ENCODE measurements at regions not wholly inside any gene's neighbourhood (a gene's known extent, or its start where the extent isn't known, plus 50 kb on each side); places are given as distances from the start of the nearest gene placed in this dataset.

GRCh38 chr7:17685141-17685540, 255.2 kb downstream of the SNX13 start (continued):
- TF ChIP-seq, protein P1, sequence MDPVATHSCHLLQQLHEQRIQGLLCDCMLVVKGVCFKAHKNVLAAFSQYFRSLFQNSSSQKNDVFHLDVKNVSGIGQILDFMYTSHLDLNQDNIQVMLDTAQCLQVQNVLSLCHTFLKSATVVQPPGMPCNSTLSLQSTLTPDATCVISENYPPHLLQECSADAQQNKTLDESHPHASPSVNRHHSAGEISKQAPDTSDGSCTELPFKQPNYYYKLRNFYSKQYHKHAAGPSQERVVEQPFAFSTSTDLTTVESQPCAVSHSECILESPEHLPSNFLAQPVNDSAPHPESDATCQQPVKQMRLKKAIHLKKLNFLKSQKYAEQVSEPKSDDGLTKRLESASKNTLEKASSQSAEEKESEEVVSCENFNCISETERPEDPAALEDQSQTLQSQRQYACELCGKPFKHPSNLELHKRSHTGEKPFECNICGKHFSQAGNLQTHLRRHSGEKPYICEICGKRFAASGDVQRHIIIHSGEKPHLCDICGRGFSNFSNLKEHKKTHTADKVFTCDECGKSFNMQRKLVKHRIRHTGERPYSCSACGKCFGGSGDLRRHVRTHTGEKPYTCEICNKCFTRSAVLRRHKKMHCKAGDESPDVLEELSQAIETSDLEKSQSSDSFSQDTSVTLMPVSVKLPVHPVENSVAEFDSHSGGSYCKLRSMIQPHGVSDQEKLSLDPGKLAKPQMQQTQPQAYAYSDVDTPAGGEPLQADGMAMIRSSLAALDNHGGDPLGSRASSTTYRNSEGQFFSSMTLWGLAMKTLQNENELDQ (CRISPR knock-in tag; IDR thresholded peaks at IDR 0.05; ENCODE audit: borderline replicate concordance) = no peak
- TF ChIP-seq, protein P2, sequence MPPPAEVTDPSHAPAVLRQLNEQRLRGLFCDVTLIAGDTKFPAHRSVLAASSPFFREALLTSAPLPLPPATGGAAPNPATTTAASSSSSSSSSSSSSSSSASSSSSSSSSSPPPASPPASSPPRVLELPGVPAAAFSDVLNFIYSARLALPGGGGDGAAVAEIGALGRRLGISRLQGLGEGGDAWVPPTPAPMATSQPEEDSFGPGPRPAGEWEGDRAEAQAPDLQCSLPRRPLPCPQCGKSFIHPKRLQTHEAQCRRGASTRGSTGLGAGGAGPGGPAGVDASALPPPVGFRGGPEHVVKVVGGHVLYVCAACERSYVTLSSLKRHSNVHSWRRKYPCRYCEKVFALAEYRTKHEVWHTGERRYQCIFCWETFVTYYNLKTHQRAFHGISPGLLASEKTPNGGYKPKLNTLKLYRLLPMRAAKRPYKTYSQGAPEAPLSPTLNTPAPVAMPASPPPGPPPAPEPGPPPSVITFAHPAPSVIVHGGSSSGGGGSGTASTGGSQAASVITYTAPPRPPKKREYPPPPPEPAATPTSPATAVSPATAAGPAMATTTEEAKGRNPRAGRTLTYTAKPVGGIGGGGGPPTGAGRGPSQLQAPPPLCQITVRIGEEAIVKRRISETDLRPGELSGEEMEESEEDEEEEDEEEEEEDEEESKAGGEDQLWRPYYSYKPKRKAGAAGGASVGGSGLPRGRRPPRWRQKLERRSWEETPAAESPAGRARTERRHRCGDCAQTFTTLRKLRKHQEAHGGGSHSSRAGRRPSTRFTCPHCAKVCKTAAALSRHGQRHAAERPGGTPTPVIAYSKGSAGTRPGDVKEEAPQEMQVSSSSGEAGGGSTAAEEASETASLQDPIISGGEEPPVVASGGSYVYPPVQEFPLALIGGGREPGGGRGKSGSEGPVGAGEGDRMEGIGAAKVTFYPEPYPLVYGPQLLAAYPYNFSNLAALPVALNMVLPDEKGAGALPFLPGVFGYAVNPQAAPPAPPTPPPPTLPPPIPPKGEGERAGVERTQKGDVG (CRISPR knock-in tag; IDR thresholded peaks at IDR 0.05; ENCODE audit: borderline replicate concordance) = no peak
- TF ChIP-seq RBAK (CRISPR knock-in tag; IDR thresholded peaks at IDR 0.05) = no peak

DNA sequence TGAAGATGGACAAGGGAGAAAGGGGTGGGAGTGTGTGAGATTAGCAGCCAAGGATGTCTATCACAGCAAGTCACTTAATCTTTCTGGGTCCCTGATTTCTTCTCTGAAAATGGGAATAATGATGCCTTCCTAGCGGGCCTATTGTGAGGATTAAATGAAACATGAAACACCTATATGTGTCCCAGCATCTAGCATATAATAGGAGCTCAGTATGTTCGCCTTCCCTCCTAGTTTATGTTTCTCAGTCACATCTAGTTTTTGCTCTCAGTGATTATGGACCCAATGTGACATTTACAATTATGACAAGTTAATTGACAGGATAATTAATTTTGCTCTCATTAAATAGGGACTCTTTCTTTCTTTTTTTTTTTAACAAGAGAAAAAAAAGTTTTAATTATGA, 252.9 kb downstream of the SNX13 start:
- DNase-seq (ENCODE audit: low spot score) (no peak), ATAC-seq (no peak), FAIRE-seq (no peak)
- 2% methylated on average over 2 of the region's 2 CpGs for WGBS (ENCODE audit: low lambda C conversion rate)
- Histone ChIP-seq H3K4me3 (replicated peaks in 1 of 3; ENCODE audit: insufficient read depth in 1 of 3, low read depth in 2 of 3, low read length in 3 of 3) (no peak overlapping the region), H4K20me1 (ENCODE audit: insufficient read depth, low read length) (no peaks in the 10 kb centered on the region), H3K36me3 (replicated peaks in 1 of 2; ENCODE audit: control insufficient read depth in 1 of 2, insufficient read depth in 2 of 2, low read length in 2 of 2) (no peaks in the 10 kb centered on the region), H3K4me1 (ENCODE audit: insufficient read depth, low read length) (no peaks in the 10 kb centered on the region), H3K9ac (ENCODE audit: insufficient read depth, low read depth, low read length) (no peak overlapping the region), H3K4me2 (ENCODE audit: low read depth, low read length) (no peak overlapping the region), H2AFZ (ENCODE audit: low read length) (no peak overlapping the region), H3K79me2 (ENCODE audit: insufficient read depth, low read length) (no peaks in the 10 kb centered on the region), H3K27me3 (ENCODE audit: control insufficient read depth in 1 of 2, insufficient read depth in 2 of 2, low read length in 2 of 2) (no peaks in the 10 kb centered on the region), H3K27ac (ENCODE audit: extremely low read length, insufficient read depth, low read length) (no peak overlapping the region), H3K9me3 (ENCODE audit: low read length) (no peaks in the 10 kb centered on the region)
- ChIA-PET POLR2A (no interaction called here), CTCF (ENCODE audit: low intra/inter-chr PET ratio, low total read pairs) (no interaction called here)
- in situ Hi-C loops (cut with HindIII; ENCODE audit: extremely low pct_ligation_motif_present, low pct_unique_long_range_greater_than_20kb) = loop anchor here (10.0 kb wide), 1 partner anchor 637 kb away; no protein-coding TSS in a partner anchor
- BruUV-seq (replicated peaks) = no TSS peak
- intact Hi-C loops (cut with micrococcal nuclease; ENCODE audit: unreplicated experiment) = no loop called here
- no peak for TF ChIP-seq ZBTB44 (CRISPR knock-in tag; IDR thresholded peaks at IDR 0.05)
- no peak for TF ChIP-seq SOX13 (IDR thresholded peaks at IDR 0.05)
- no peak for TF ChIP-seq SOX13 (CRISPR knock-in tag; conservative IDR thresholded peaks at IDR 0.05 in 1 of 2, IDR thresholded peaks at IDR 0.05 in 1 of 2)
- TF ChIP-seq SETDB1 (CRISPR knock-in tag; IDR thresholded peaks at IDR 0.05; ENCODE audit: borderline replicate concordance) = no peak
- no peak for TF ChIP-seq ZNF12 (CRISPR knock-in tag; IDR thresholded peaks at IDR 0.05)
- TF ChIP-seq ZBTB33 (CRISPR knock-in tag; IDR thresholded peaks at IDR 0.05) = no peak
- TF ChIP-seq SMAD1 (CRISPR knock-in tag; IDR thresholded peaks at IDR 0.05; ENCODE audit: borderline replicate concordance, low read depth) = no peak
- no peak for TF ChIP-seq EEA1 (CRISPR knock-in tag; IDR thresholded peaks at IDR 0.05; ENCODE audit: borderline replicate concordance)
- no peak for TF ChIP-seq POGZ (CRISPR knock-in tag; IDR thresholded peaks at IDR 0.05)
- no peak for TF ChIP-seq SIX1 (CRISPR knock-in tag; IDR thresholded peaks at IDR 0.05; ENCODE audit: borderline replicate concordance)
- no peak for TF ChIP-seq RBM22 (optimal IDR thresholded peaks at IDR 0.05; ENCODE audit: low read length)
- TF ChIP-seq ZFP36 (IDR thresholded peaks at IDR 0.05; ENCODE audit: borderline replicate concordance, low read depth, low read length, partially characterized antibody) = no peak

Measured in HepG2 (cell line).